ENCODE measurements at regions not wholly inside any gene's neighbourhood (a gene's known extent, or its start where the extent isn't known, plus 50 kb on each side); places are given as distances from the start of the nearest gene placed in this dataset.

DNA sequence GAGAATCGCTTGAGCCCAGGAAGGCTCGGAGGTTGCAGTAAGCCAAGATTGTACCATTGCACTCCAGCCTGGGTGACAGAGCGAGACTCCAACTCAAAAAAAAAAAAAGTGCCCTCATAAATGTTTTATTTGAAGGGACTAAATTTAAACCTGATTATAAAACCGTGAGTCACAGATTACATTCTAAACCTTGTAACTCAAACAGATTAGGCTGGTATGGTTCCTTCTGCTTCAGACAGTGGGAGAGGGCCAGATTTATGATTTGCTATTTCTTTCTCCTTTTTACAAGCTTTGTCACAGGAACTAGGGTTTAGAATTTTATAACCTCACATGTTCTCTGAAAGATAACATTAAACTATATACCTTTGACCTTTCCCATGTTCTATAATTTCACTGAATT lies 801.2 kb upstream of the ZWINT start:
- no peak for TF ChIP-seq CTCF (IDR thresholded peaks at IDR 0.05)
- no peak for TF ChIP-seq POLR2A (IDR thresholded peaks at IDR 0.05)

Measured in stomach (tissue), 4 donors.